HEK293 (cell line): ENCODE measurements at regions not wholly inside any gene's neighbourhood (a gene's known extent, or its start where the extent isn't known, plus 50 kb on each side); places are given as distances from the start of the nearest gene placed in this dataset.
"Not testable (repeated sequence)": the region's sequence is repeated elsewhere in the genome, so short reads cannot be mapped to it uniquely, and the experiment has no call there.

ENCODE experiments used
- CTCF ChIA-PET: fragments of 350-600 bp; formaldehyde crosslinking; extraction: SDS; loops from one replicate; lab custom pipeline; 2021; ENCODE audit warnings: antibody characterized with exemption; lab: Yijun Ruan, JAX
- POLR2A ChIA-PET: fragments of 300-600 bp; formaldehyde crosslinking; extraction: SDS; loops from one replicate; lab custom pipeline; 2020; ENCODE audit warnings: antibody characterized with exemption, inconsistent platforms; lab: Yijun Ruan, JAX
- H3K27ac ChIP-seq: fragments of 200-500 bp; sonication (Bioruptor generic); 2 replicates; pipeline ENCODE4 v1.5.1; 2014; ENCODE audit warnings: low read depth, low read length, control low read depth, inconsistent platforms; ENCODE audit errors: extremely low read depth
- H3K36me3 ChIP-seq, 2 experiments: fragments of 200-500 bp in 1 of 2; sonication (Bioruptor generic) in 1 of 2; 1 replicate in 1 of 2; 2 replicates in 1 of 2; pipeline ENCODE4 v1.5.1; 2014 to 2017; ENCODE audit warnings: inconsistent platforms in 2 of 2, low read length in 2 of 2; ENCODE audit not compliant: control insufficient read depth in 2 of 2, insufficient read depth in 1 of 2
- H3K4me1 ChIP-seq: fragments of 200-500 bp; sonication (Bioruptor generic); 2 replicates; pipeline ENCODE4 v1.5.1; 2014; ENCODE audit warnings: mild to moderate bottlenecking, low read length, inconsistent platforms; ENCODE audit not compliant: control insufficient read depth, insufficient read depth
- H3K4me3 ChIP-seq: 2 replicates; pipeline ENCODE4 v1.5.1; 2011; ENCODE audit warnings: low read depth, mild to moderate bottlenecking, control low read depth, low read length, moderate library complexity
- H3K9me3 ChIP-seq: fragments of 200-500 bp; sonication (Bioruptor generic); 2 replicates; pipeline ENCODE4 v1.5.1; 2014; ENCODE audit warnings: low read depth, low read length, inconsistent platforms; ENCODE audit not compliant: control insufficient read depth, insufficient read depth
- ATF2 ChIP-seq: fragments of 450-650 bp; formaldehyde crosslinking; IDR thresholded peaks from 2 replicates; pipeline ENCODE4 v1.5.1; 2016; ENCODE audit warnings: missing biosample characterization, missing genetic modification characterization, low read depth
- BCL6B ChIP-seq: fragments of 450-650 bp; formaldehyde crosslinking; IDR thresholded peaks from 2 replicates; pipeline ENCODE4 v1.5.1; 2017; ENCODE audit warnings: missing biosample characterization, missing genetic modification characterization
- HOXA7 ChIP-seq: sonication (generic); formaldehyde crosslinking; IDR thresholded peaks from 2 replicates; pipeline ENCODE4 v1.8.1; 2022; ENCODE audit warnings: missing genetic modification reagents, borderline replicate concordance
- KLF8 ChIP-seq: fragments of 450-650 bp; formaldehyde crosslinking; IDR thresholded peaks from 2 replicates; pipeline ENCODE4 v1.5.1; 2016; ENCODE audit warnings: missing biosample characterization, missing genetic modification characterization
- OVOL3 ChIP-seq: fragments of 450-650 bp; formaldehyde crosslinking; IDR thresholded peaks from 2 replicates; pipeline ENCODE4 v1.5.1; 2016; ENCODE audit warnings: missing biosample characterization, missing genetic modification characterization
- SP2 ChIP-seq: fragments of 450-650 bp; formaldehyde crosslinking; IDR thresholded peaks from 2 replicates; pipeline ENCODE4 v1.5.1; 2016; ENCODE audit warnings: missing biosample characterization, missing genetic modification characterization
- ZFHX2 ChIP-seq: fragments of 450-650 bp; formaldehyde crosslinking; conservative IDR thresholded peaks from 2 replicates; pipeline ENCODE4 v1.5.1; 2016; ENCODE audit warnings: missing biosample characterization, missing genetic modification characterization
- ZNF184 ChIP-seq: fragments of 450-650 bp; IDR thresholded peaks from 2 replicates; pipeline ENCODE4 v1.5.1; 2018; ENCODE audit warnings: missing biosample characterization, mild to moderate bottlenecking, missing genetic modification characterization
- ZNF394 ChIP-seq: fragments of 450-650 bp; formaldehyde crosslinking; IDR thresholded peaks from 2 replicates; pipeline ENCODE4 v1.5.1; 2016; ENCODE audit warnings: missing biosample characterization, missing genetic modification characterization, mild to moderate bottlenecking, moderate library complexity, borderline replicate concordance
- ZNF513 ChIP-seq: fragments of 450-650 bp; IDR thresholded peaks from 2 replicates; pipeline ENCODE4 v1.5.1; 2018; ENCODE audit warnings: missing biosample characterization, missing genetic modification characterization
- ZNF514 ChIP-seq: fragments of 450-650 bp; formaldehyde crosslinking; IDR thresholded peaks from 2 replicates; pipeline ENCODE4 v1.5.1; 2016; ENCODE audit warnings: missing biosample characterization, missing genetic modification characterization
- ZNF530 ChIP-seq: fragments of 450-650 bp; formaldehyde crosslinking; IDR thresholded peaks from 2 replicates; pipeline ENCODE4 v1.5.1; 2016; ENCODE audit warnings: low read depth, missing biosample characterization, missing genetic modification characterization
- ZNF664 ChIP-seq: fragments of 450-650 bp; formaldehyde crosslinking; IDR thresholded peaks from 2 replicates; pipeline ENCODE4 v1.5.1; 2016; ENCODE audit warnings: missing biosample characterization, missing genetic modification characterization
- ZNF843 ChIP-seq: fragments of 450-650 bp; formaldehyde crosslinking; IDR thresholded peaks from 2 replicates; pipeline ENCODE4 v1.5.1; 2016; ENCODE audit warnings: missing biosample characterization, missing genetic modification characterization

GRCh38 chr10:43997330-43997729 lies 348.6 kb upstream of the ZNF32 start:
- Histone ChIP-seq H3K9me3 (no peaks in the 10 kb centered on the region), H3K4me1 (no peaks in the 10 kb centered on the region), H3K4me3 (no peak overlapping the region), H3K36me3 (no peaks in the 10 kb centered on the region)
- ChIA-PET CTCF (no interaction called here), POLR2A (no interaction called here)
- TF ChIP-seq ZNF514 (tag by site-specific recombination) (no peak), HOXA7 (CRISPR knock-in tag) (no peak), ZNF184 (tag by site-specific recombination) (no peak), KLF8 (tag by site-specific recombination) (no peak), ZNF530 (tag by site-specific recombination) (no peak)
- TF ChIP-seq, all 188 proteins: peak for 0
- H3K27ac ChIP-seq, result no peak overlapping the region

- Histone ChIP-seq H3K4me1 (no peaks in the 10 kb centered on the region), H3K27ac (no peak overlapping the region), H3K36me3 (no peaks in the 10 kb centered on the region), H3K9me3 (no peaks in the 10 kb centered on the region), H3K4me3 (no peak overlapping the region)
- ChIA-PET POLR2A (no interaction called here), CTCF (no interaction called here)
- TF ChIP-seq OVOL3 (tag by site-specific recombination), result no peak
- no peak for TF ChIP-seq SP2 (tag by site-specific recombination)
- peak; percentile 98 for TF ChIP-seq ZNF513 (tag by site-specific recombination)
These were observed 345.9 kb upstream of the ZNF32 start for GRCh38 chr10:43994539-43994938.

- H3K36me3 ChIP-seq, H3K9me3 ChIP-seq, H3K4me1 ChIP-seq, POLR2A ChIA-PET, H3K4me3 ChIP-seq, H3K27ac ChIP-seq, CTCF ChIA-PET: not testable (repeated sequence)
These were observed 344.1 kb upstream of the ZNF32 start for GRCh38 chr10:43992816-43993215.

GRCh38 chr10:43986374-43986773 lies 337.7 kb upstream of the ZNF32 start:
- no peaks in the 10 kb centered on the region for H3K4me1 ChIP-seq
- no peaks in the 10 kb centered on the region for H3K36me3 ChIP-seq
- H3K27ac ChIP-seq, result no peak overlapping the region
- POLR2A ChIA-PET, result no interaction called here
- CTCF ChIA-PET, result no interaction called here
- TF ChIP-seq ZNF184 (tag by site-specific recombination) (no peak), ATF2 (tag by site-specific recombination) (no peak), ZNF843 (tag by site-specific recombination) (no peak), ZNF664 (tag by site-specific recombination) (no peak), BCL6B (tag by site-specific recombination) (no peak), ZFHX2 (tag by site-specific recombination) (no peak), ZNF394 (no peak)
- H3K4me3 ChIP-seq, result no peak overlapping the region
- H3K9me3 ChIP-seq, result no peaks in the 10 kb centered on the region
